GM12878 (cell line): ENCODE measurements at regions not wholly inside any gene's neighbourhood (a gene's known extent, or its start where the extent isn't known, plus 50 kb on each side); places are given as distances from the start of the nearest gene placed in this dataset.

Source experiments
- CBX3 ChIP-seq: fragments of 200-600 bp; sonication (generic); IDR thresholded peaks from 2 replicates; pipeline ENCODE4 v1.6.1; 2016; ENCODE audit warnings: low read depth, borderline replicate concordance
- CEBPB ChIP-seq, 2 experiments: fragments of 150-350 bp in 1 of 2; IDR thresholded peaks; 2 replicates each; pipeline ENCODE4 v1.6.1; 2012 to 2014; ENCODE audit warnings: low read depth in 2 of 2, low read length in 2 of 2, borderline replicate concordance in 1 of 2, inconsistent platforms in 1 of 2
- CHD2 ChIP-seq: IDR thresholded peaks from 2 replicates; pipeline ENCODE4 v1.6.1; 2011; ENCODE audit warnings: low read depth, low read length, improper control_type of control experiment, borderline replicate concordance
- CTCF ChIP-seq, 3 experiments: IDR thresholded peaks in 2 of 3; conservative IDR thresholded peaks in 1 of 3; 2 replicates each; pipeline ENCODE4 v1.5.1; 2011; ENCODE audit warnings: low read depth in 3 of 3, low read length in 3 of 3, mild to moderate bottlenecking in 3 of 3, control low read depth in 2 of 3, moderate library complexity in 2 of 3, inconsistent platforms in 1 of 3, mixed read lengths in 1 of 3; ENCODE audit not compliant: control insufficient read depth in 2 of 3, insufficient read depth in 1 of 3; ENCODE audit errors: extremely low read depth in 1 of 3
- EGR1 ChIP-seq, 2 experiments: IDR thresholded peaks; 1 replicate in 1 of 2; 2 replicates in 1 of 2; pipeline ENCODE4 v1.6.1; 2011 to 2012; ENCODE audit warnings: low read depth in 2 of 2, low read length in 2 of 2, borderline replicate concordance in 1 of 2, mild to moderate bottlenecking in 1 of 2, moderate library complexity in 1 of 2
- ELK1 ChIP-seq: IDR thresholded peaks from 2 replicates; pipeline ENCODE4 v1.6.1; 2012; ENCODE audit warnings: low read depth, low read length, improper control_type of control experiment
- GABPA ChIP-seq: IDR thresholded peaks from 2 replicates; pipeline ENCODE4 v1.6.1; 2014; ENCODE audit warnings: antibody characterized with exemption, low read depth, mild to moderate bottlenecking, inconsistent platforms
- HCFC1 ChIP-seq: fragments of 150-350 bp; IDR thresholded peaks from 2 replicates; pipeline ENCODE4 v1.6.1; 2014; ENCODE audit warnings: low read length
- NFIC ChIP-seq: IDR thresholded peaks from 2 replicates; pipeline ENCODE4 v1.6.1; 2012; ENCODE audit warnings: low read depth, mild to moderate bottlenecking, inconsistent platforms, low read length, moderate library complexity
- POLR2AphosphoS5 ChIP-seq: IDR thresholded peaks from 2 replicates; pipeline ENCODE4 v1.6.1; 2011; ENCODE audit warnings: mild to moderate bottlenecking, low read length, inconsistent platforms
- SIN3A ChIP-seq: IDR thresholded peaks from 2 replicates; pipeline ENCODE4 v1.6.1; 2012; ENCODE audit warnings: low read depth, low read length, improper control_type of control experiment
- SMC3 ChIP-seq: IDR thresholded peaks from 2 replicates; pipeline ENCODE4 v1.6.1; 2011; ENCODE audit warnings: low read length, improper control_type of control experiment, borderline replicate concordance
- ZNF274 ChIP-seq: IDR thresholded peaks from one replicate; pipeline ENCODE4 v1.8.0; 2011; ENCODE audit not compliant: insufficient read length, insufficient read depth
- TF ChIP-seq, protein P1 (sequence below): fragments of 450-650 bp; IDR thresholded peaks from 2 replicates; pipeline ENCODE4 v1.6.1; 2017; ENCODE audit warnings: mild to moderate bottlenecking

DNA sequence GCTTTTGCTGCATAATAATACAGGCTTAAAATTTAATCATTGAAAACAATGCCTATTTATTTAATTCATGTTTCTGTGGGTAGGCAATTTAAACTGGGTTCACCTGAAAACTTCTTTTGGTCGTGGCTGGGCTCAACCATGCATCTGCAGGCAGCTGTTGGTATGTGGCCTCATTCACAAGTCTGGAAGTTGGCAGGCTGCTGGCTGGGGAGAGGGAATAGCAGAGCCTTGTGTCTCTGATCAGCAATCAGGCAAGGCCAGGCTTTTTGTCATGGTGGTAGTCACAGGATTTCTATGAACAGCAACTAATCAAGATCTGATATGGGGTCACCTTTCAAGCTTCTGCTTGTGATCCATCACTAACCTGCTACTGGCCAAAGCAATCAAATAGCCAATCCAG lies 130.1 kb upstream of the KCNJ3 start:
- no peak for TF ChIP-seq CTCF (IDR thresholded peaks at IDR 0.05 in 2 of 3, conservative IDR thresholded peaks at IDR 0.05 in 1 of 3; ENCODE audit: control insufficient read depth in 2 of 3, extremely low read depth in 1 of 3, insufficient read depth in 1 of 3, low read depth in 3 of 3, low read length in 3 of 3)
- no peak for TF ChIP-seq CEBPB (IDR thresholded peaks at IDR 0.05; ENCODE audit: borderline replicate concordance in 1 of 2, low read depth in 2 of 2, low read length in 2 of 2)
- no peak for TF ChIP-seq HCFC1
- TF ChIP-seq SMC3: no peak
- no peak for TF ChIP-seq SIN3A
- TF ChIP-seq NFIC: no peak
- no peak for TF ChIP-seq POLR2AphosphoS5
- no peak for TF ChIP-seq ZNF274
- TF ChIP-seq, protein P1, sequence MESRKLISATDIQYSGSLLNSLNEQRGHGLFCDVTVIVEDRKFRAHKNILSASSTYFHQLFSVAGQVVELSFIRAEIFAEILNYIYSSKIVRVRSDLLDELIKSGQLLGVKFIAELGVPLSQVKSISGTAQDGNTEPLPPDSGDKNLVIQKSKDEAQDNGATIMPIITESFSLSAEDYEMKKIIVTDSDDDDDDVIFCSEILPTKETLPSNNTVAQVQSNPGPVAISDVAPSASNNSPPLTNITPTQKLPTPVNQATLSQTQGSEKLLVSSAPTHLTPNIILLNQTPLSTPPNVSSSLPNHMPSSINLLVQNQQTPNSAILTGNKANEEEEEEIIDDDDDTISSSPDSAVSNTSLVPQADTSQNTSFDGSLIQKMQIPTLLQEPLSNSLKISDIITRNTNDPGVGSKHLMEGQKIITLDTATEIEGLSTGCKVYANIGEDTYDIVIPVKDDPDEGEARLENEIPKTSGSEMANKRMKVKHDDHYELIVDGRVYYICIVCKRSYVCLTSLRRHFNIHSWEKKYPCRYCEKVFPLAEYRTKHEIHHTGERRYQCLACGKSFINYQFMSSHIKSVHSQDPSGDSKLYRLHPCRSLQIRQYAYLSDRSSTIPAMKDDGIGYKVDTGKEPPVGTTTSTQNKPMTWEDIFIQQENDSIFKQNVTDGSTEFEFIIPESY: no peak
- TF ChIP-seq CHD2: no peak
- TF ChIP-seq CBX3: no peak
- TF ChIP-seq GABPA: no peak
- TF ChIP-seq EGR1 (IDR thresholded peaks at IDR 0.05; ENCODE audit: borderline replicate concordance in 1 of 2, low read depth in 2 of 2, low read length in 2 of 2): no peak
- no peak for TF ChIP-seq ELK1
